Right ventricle myocardium superior (tissue), 1 donor: ENCODE measurements at regions not wholly inside any gene's neighbourhood (a gene's known extent, or its start where the extent isn't known, plus 50 kb on each side); places are given as distances from the start of the nearest gene placed in this dataset.
"Not testable (repeated sequence)": the region's sequence is repeated elsewhere in the genome, so short reads cannot be mapped to it uniquely, and the experiment has no call there.

ENCODE experiments used
- ATAC-seq: fragments of 200-7000 bp; cut with Tn5 transposase; one replicate; pipeline ENCODE4 v1.9.1; 2020; ENCODE audit warnings: mild to moderate bottlenecking; ENCODE audit not compliant: poor library complexity
- DNase-seq: peaks from one replicate; pipeline ENCODE4 v3.0.0-alpha.2; 2020
- intact Hi-C: fragments of 100-400 bp; cut with DNase I; formaldehyde crosslinking; loops from one replicate; pipeline ENCODE4 v1.11.2; 2022
- donor health status: DM: no; HTN: yes; CAD: no; lungs with severe emphysema.

- intact Hi-C loops = no loop called here
- ATAC-seq = no peak
- no peak for DNase-seq
Observed at GRCh38 chr4:103499094-103499493, 220.7 kb downstream of the TACR3 start.

DNA sequence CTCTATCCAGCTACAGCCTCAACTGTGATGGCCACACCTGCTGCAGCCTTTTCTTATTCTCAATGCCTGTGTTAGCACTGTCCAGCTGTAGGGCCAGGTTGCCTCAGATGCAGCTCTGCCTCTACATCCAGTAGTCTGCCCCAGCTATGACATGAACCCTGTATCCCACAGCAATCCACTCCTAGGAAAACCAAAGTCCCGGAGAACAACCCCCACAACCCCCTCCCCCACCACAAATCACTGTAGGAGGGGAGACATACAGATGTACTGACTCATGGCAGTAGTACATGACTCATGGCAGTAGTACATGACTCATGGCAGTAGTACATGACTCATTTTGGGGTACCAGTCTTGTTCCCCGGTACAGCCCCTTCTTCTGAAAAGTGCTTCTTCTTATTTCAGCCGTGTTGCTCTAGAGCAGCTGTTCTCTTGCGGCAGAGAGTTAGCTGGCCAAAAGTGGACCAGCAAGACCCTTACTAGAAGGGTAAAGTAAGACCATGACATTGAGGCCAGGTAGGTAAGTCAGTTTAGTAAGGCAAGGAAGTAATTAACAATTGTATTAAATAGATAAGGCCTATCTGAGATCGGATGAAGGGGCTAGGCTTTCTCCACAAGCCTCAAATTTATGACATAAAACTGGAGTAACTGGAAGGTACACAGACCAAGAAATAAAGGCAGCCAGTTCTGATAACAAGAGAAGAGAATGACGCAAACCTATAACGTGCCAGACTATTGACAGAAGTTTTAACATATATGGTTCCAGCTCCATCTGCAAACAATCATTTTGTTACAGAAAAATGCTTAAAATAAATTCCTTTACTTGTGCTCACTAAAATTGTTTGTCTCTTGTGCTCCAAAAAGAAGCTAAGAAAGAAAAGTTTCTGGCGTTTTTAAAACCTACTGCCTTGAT lies 221.4 kb downstream of the TACR3 start:
- ATAC-seq = no peak
- intact Hi-C loops = no loop called here
- no peak for DNase-seq

DNA sequence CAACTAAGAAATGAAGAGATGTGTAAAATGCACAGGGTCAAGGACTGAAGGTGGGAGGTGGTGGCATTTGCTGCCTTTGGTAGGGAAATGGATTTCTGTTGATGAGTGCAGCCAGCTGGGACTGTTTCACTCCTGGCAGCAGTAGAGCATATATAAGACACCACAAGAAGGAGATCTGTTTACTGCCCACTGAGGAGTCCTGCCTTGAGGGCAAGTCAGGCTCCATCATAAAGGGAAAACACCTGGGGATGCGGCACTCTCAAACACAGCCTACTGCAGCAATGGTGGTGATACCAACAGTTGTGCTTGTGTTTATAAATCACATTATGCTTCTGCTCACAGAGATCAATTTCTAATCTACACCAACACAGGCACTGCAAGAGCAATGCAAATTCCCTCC lies 222.1 kb downstream of the TACR3 start:
- ATAC-seq = no peak
- DNase-seq = no peak
- intact Hi-C loops = no loop called here

- intact Hi-C loops = no loop called here
- DNase-seq (no peak), ATAC-seq (no peak)
Observed at GRCh38 chr4:103496800-103497199, 223.0 kb downstream of the TACR3 start.

- ATAC-seq (no peak), DNase-seq (no peak)
- intact Hi-C loops = no loop called here
Observed at GRCh38 chr4:103493450-103494159, 226.2 kb downstream of the TACR3 start.

DNA sequence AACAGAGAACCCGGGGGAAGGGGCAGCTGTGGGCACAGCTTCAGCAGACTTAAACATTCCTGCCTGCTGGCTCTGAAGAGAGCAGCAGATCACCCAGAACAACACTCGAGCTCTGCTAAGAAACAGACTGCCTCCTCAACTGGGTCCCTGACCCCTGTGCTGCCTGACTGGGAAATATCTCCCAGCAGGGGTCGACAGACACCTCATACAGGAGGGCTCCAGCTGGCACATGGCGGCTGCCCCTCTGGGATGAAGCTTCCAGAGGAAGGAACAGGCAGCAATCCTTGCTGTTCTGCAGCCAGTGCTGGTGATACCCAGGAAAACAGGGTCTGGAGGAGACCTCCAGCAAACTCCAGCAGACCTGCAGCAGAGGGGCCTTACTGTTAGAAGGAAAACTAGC lies 234.5 kb downstream of the TACR3 start:
- DNase-seq, intact Hi-C loops, ATAC-seq: not testable (repeated sequence)

DNA sequence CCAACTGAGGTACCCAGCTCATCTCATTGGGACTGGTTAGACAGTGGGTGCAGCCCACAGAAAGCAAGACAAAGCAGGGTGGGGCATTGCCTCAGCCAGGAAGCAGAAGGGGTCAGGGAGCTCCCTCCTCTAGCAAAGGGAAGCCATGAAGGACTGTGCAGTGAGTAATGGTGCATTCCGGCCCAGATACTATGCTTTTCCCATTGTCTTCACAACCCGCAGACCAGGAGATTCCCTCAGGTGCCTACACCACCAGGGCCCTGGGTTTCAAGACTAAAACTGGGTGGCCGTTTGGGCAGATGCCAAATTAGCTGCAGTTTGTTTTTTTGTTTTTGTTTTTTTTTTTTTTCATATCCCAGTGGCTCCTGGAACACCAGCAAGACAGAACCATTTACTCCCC lies 235.3 kb downstream of the TACR3 start:
- no peak for DNase-seq
- intact Hi-C loops = no loop called here

DNA sequence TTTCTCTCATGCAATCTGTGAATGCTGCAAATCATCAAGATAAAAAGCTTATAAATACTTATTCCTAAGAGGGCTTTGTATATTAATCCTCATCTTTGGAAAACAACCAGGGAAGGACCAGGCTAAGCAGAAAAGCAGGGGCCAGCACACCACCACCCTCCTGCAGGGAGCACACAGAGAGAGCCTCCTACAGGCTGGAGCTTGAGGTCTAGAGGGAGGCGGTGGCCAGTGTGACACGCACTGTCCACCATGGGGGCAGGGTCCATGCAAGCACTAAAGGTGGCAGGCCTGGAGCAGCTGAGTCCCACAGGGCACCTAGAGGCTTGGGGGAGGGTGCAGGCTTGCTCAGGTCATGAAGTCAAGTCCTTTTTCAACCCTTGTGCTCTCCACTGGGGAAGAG lies 236.9 kb downstream of the TACR3 start:
- ATAC-seq (no peak), DNase-seq (no peak)
- intact Hi-C loops = no loop called here

More for the DNA sequence above, 235.3 kb downstream of the TACR3 start:
- ATAC-seq = no peak

DNA sequence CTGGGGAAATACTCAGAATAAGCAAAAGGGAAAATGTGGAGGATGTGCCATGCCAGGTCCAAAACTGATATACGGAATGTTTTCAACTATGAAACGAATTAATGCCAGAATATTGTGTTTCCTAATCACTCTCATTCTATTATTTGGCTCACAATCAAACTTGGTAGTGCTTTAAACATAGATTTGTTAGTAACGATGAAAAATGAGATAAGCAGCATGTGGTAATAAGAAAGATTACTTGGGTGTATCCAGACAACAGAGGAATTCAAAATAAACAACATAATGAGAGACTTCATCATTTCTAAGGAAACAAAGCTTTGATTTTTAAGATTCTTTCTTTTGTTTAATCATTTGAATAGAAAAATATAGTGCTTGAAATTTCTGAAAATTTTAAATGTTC lies 237.3 kb downstream of the TACR3 start:
- no peak for DNase-seq
- intact Hi-C loops = no loop called here
- no peak for ATAC-seq

GRCh38 chr4:103478734-103479133 lies 241.1 kb downstream of the TACR3 start:
- ATAC-seq = no peak
- DNase-seq = no peak
- intact Hi-C loops = no loop called here

GRCh38 chr4:103478210-103478609 lies 241.6 kb downstream of the TACR3 start:
- intact Hi-C loops = no loop called here
- no peak for DNase-seq
- no peak for ATAC-seq

- ATAC-seq (no peak), DNase-seq (no peak)
- intact Hi-C loops = no loop called here
Observed at GRCh38 chr4:103457566-103457965, 259.4 kb upstream of the CENPE start.

- ATAC-seq = no peak
Observed at GRCh38 chr4:103451341-103451740, 253.2 kb upstream of the CENPE start.

GRCh38 chr4:103450693-103451092 lies 252.6 kb upstream of the CENPE start:
- no peak for DNase-seq
- intact Hi-C loops = no loop called here
- no peak for ATAC-seq

More at GRCh38 chr4:103451341-103451740, 253.2 kb upstream of the CENPE start:
- DNase-seq = no peak
- intact Hi-C loops = no loop called here

GRCh38 chr4:103449296-103450023 lies 251.3 kb upstream of the CENPE start:
- DNase-seq (no peak), ATAC-seq (no peak)
- intact Hi-C loops = no loop called here

- DNase-seq (no peak), ATAC-seq (no peak)
- intact Hi-C loops = no loop called here
Observed at GRCh38 chr4:103445377-103445776, 247.2 kb upstream of the CENPE start.

GRCh38 chr4:103443324-103443723 lies 245.2 kb upstream of the CENPE start:
- intact Hi-C loops = no loop called here

GRCh38 chr4:103429283-103429682 lies 231.1 kb upstream of the CENPE start:
- ATAC-seq = no peak
- no peak for DNase-seq

More at GRCh38 chr4:103443324-103443723, 245.2 kb upstream of the CENPE start:
- DNase-seq (no peak), ATAC-seq (no peak)

GRCh38 chr4:103425406-103425805 lies 227.3 kb upstream of the CENPE start:
- DNase-seq (no peak), ATAC-seq (no peak)
- intact Hi-C loops = no loop called here

More at GRCh38 chr4:103429283-103429682, 231.1 kb upstream of the CENPE start:
- intact Hi-C loops = no loop called here
